GM23248 (cell line): ENCODE measurements at regions not wholly inside any gene's neighbourhood (a gene's known extent, or its start where the extent isn't known, plus 50 kb on each side); places are given as distances from the start of the nearest gene placed in this dataset.

ENCODE experiments used
- EZH2 ChIP-seq: fragments of 200-600 bp; sonication (generic); IDR thresholded peaks from 2 replicates; pipeline ENCODE4 v1.6.1; 2018; ENCODE audit warnings: antibody characterized with exemption, mild to moderate bottlenecking; ENCODE audit not compliant: insufficient read depth, poor library complexity, severe bottlenecking
- EZH2phosphoT487 ChIP-seq: fragments of 200-600 bp; sonication (generic); IDR thresholded peaks from 2 replicates; pipeline ENCODE4 v1.6.1; 2018; ENCODE audit warnings: antibody characterized with exemption, moderate library complexity, mild to moderate bottlenecking, low read depth; ENCODE audit not compliant: insufficient read depth

DNA sequence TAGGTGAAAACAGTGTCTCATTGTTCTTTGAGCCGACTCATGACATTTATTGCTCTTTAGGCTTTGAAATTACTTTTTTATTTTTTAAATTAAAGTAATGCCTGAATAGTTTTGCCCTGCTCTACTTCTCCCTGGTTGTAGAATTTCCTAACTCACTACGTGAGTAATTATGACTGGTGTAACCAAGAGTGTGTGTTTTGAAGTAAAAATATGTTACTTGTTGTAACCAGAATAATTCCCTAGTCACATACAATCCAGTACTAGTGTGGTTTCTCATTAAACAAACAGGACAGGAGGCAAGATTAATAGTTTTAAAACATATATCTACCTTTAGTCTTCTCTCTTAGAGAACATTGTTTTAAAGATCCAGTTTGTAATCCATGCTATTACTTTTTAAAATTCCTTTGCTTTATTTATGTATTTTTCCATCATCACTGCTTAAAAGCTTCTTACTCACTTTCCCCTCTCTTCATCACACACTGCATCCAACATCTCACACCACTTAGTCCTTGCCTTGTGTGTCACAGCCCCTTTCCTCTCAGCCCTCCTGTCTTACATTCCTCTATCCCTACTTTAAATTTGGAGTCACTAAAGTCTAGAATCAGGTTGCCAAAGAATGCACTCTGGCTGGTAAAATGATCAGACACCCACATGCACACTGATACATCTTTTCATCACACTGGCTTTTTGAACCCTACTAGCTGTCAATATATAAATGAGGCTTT is 219.7 kb downstream of the WNT5A start:
- TF ChIP-seq EZH2: no peak
- TF ChIP-seq EZH2phosphoT487: no peak
